Kidney glomerular epithelial cell (primary cell): ENCODE measurements at regions not wholly inside any gene's neighbourhood (a gene's known extent, or its start where the extent isn't known, plus 50 kb on each side); places are given as distances from the start of the nearest gene placed in this dataset.

Source experiments
- DNase-seq: peaks from one replicate; lab custom pipeline; 2025; lab: John Stamatoyannopoulos, UW

- no peak for DNase-seq
Observed at GRCh38 chr9:130781569-130781968, 53.5 kb upstream of the ABL1 start.

GRCh38 chr9:130782886-130783530 lies 52.0 kb upstream of the ABL1 start:
- no peak for DNase-seq

- no peak for DNase-seq
Observed at GRCh38 chr9:130785053-130785452, 50.0 kb upstream of the ABL1 start.
